PC-9 (cell line): ENCODE measurements at regions not wholly inside any gene's neighbourhood (a gene's known extent, or its start where the extent isn't known, plus 50 kb on each side); places are given as distances from the start of the nearest gene placed in this dataset.

ENCODE experiments used
- EZH2 ChIP-seq: fragments of 200-600 bp; sonication (generic); IDR thresholded peaks from 2 replicates; pipeline ENCODE4 v1.8.0; 2017; ENCODE audit warnings: antibody characterized with exemption, low read depth
- TF ChIP-seq, protein P1 (sequence below): fragments of 200-600 bp; sonication (generic); conservative IDR thresholded peaks from 2 replicates; pipeline ENCODE4 v1.6.1; 2017; ENCODE audit warnings: mixed run types, antibody characterized with exemption, mild to moderate bottlenecking, moderate library complexity

DNA sequence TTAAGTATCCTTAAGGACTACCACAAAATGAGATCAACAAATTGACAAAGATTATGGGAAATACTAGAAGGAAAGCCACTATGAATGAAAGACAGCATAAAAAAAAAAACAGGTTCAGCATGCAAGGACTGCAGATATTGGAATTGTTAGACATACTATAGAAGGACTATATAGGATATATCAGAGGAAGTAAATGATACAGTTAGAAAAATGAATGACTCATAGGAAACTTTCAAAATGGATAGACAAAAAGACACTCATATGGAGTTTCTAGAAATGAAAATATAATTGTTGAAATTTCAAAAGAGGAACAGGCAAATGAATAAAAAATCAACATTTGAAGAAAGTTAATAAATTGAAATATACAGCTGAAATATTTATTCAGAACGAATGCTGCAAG lies 180.6 kb downstream of the PLK2 start:
- TF ChIP-seq, protein P1, sequence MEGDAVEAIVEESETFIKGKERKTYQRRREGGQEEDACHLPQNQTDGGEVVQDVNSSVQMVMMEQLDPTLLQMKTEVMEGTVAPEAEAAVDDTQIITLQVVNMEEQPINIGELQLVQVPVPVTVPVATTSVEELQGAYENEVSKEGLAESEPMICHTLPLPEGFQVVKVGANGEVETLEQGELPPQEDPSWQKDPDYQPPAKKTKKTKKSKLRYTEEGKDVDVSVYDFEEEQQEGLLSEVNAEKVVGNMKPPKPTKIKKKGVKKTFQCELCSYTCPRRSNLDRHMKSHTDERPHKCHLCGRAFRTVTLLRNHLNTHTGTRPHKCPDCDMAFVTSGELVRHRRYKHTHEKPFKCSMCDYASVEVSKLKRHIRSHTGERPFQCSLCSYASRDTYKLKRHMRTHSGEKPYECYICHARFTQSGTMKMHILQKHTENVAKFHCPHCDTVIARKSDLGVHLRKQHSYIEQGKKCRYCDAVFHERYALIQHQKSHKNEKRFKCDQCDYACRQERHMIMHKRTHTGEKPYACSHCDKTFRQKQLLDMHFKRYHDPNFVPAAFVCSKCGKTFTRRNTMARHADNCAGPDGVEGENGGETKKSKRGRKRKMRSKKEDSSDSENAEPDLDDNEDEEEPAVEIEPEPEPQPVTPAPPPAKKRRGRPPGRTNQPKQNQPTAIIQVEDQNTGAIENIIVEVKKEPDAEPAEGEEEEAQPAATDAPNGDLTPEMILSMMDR = no peak
- TF ChIP-seq EZH2 = no peak
